GM18870 (cell line): ENCODE measurements at regions not wholly inside any gene's neighbourhood (a gene's known extent, or its start where the extent isn't known, plus 50 kb on each side); places are given as distances from the start of the nearest gene placed in this dataset.

Experiments used
- ATAC-seq: cut with Tn5 transposase; IDR thresholded peaks from one replicate; pipeline ENCODE4 v1.9.1; 2021; ENCODE audit warnings: moderate library complexity; ENCODE audit not compliant: unreplicated experiment

- ATAC-seq, result no peak
These were observed 202.2 kb upstream of the HMGA2 start for GRCh38 chr12:65622056-65622455.

GRCh38 chr12:65623507-65623906 lies 200.8 kb upstream of the HMGA2 start:
- no peak for ATAC-seq

- ATAC-seq, result no peak
These were observed 199.7 kb upstream of the HMGA2 start for GRCh38 chr12:65624554-65625086.

GRCh38 chr12:65628061-65628460 lies 196.2 kb upstream of the HMGA2 start:
- ATAC-seq, result no peak

GRCh38 chr12:65630555-65630954 lies 193.7 kb upstream of the HMGA2 start:
- ATAC-seq, result no peak

GRCh38 chr12:65631621-65632111 lies 192.6 kb upstream of the HMGA2 start:
- no peak for ATAC-seq

GRCh38 chr12:65632131-65632855 lies 192.0 kb upstream of the HMGA2 start:
- no peak for ATAC-seq

GRCh38 chr12:65634061-65634460 lies 190.2 kb upstream of the HMGA2 start:
- ATAC-seq, result no peak

- no peak for ATAC-seq
These were observed 189.5 kb upstream of the HMGA2 start for GRCh38 chr12:65634626-65635331.

- ATAC-seq, result no peak
These were observed 187.8 kb upstream of the HMGA2 start for GRCh38 chr12:65636436-65636835.

- no peak for ATAC-seq
These were observed 187.1 kb upstream of the HMGA2 start for GRCh38 chr12:65637150-65637549.

- ATAC-seq, result no peak
These were observed 186.5 kb upstream of the HMGA2 start for GRCh38 chr12:65637774-65638173.

- ATAC-seq, result no peak
These were observed 186.0 kb upstream of the HMGA2 start for GRCh38 chr12:65638324-65638723.

GRCh38 chr12:65640489-65640901 lies 183.8 kb upstream of the HMGA2 start:
- ATAC-seq, result no peak

GRCh38 chr12:65642061-65642661 lies 182.1 kb upstream of the HMGA2 start:
- no peak for ATAC-seq

GRCh38 chr12:65643171-65643570 lies 181.1 kb upstream of the HMGA2 start:
- no peak for ATAC-seq

GRCh38 chr12:65643595-65644386 lies 180.5 kb upstream of the HMGA2 start:
- ATAC-seq, result no peak

GRCh38 chr12:65646127-65646643 lies 178.1 kb upstream of the HMGA2 start:
- no peak for ATAC-seq

- ATAC-seq, result no peak
These were observed 177.2 kb upstream of the HMGA2 start for GRCh38 chr12:65647074-65647473.

GRCh38 chr12:65648461-65648860 lies 175.8 kb upstream of the HMGA2 start:
- ATAC-seq, result no peak

- no peak for ATAC-seq
These were observed 175.2 kb upstream of the HMGA2 start for GRCh38 chr12:65649126-65649525.
